IMR-90 (cell line): ENCODE measurements at regions not wholly inside any gene's neighbourhood (a gene's known extent, or its start where the extent isn't known, plus 50 kb on each side); places are given as distances from the start of the nearest gene placed in this dataset.

ENCODE experiments used
- ATAC-seq: fragments of 200-7000 bp; cut with Tn5 transposase; 2 replicates; pipeline ENCODE4 v1.9.1; 2020; ENCODE audit warnings: low read depth, mild to moderate bottlenecking, moderate library complexity
- BruUV-seq: library from RNA; stranded (reverse); fragments of 400-500 nt; replicated peaks from 2 replicates; lab custom pipeline; 2021; lab: Mats Ljungman, UMichigan
- CTCF ChIA-PET: fragments of 300-600 bp; formaldehyde crosslinking; extraction: SDS; loops from one replicate; lab custom pipeline; 2021; ENCODE audit warnings: antibody characterized with exemption; lab: Yijun Ruan, JAX
- POLR2A ChIA-PET: fragments of 300-600 bp; sonication (Branson Sonifier 250); formaldehyde crosslinking; loops from one replicate; lab custom pipeline; 2022; ENCODE audit warnings: antibody characterized with exemption; ENCODE audit not compliant: unreplicated experiment; lab: Charles Lee
- DNase-seq: peaks from one replicate; pipeline ENCODE4 v3.0.0; 2013
- H2AFZ ChIP-seq: replicated peaks from 2 replicates; pipeline ENCODE3; 2013; ENCODE audit warnings: low read length, mild to moderate bottlenecking; ENCODE audit not compliant: poor library complexity
- H2AK5ac ChIP-seq: 2 replicates; pipeline ENCODE4 v1.6.1; 2013; ENCODE audit warnings: low read depth, low read length, inconsistent platforms
- H2AK9ac ChIP-seq: replicated peaks from 2 replicates; pipeline ENCODE3; 2013; ENCODE audit warnings: mild to moderate bottlenecking, low read depth, low read length, moderate library complexity; ENCODE audit not compliant: poor library complexity
- H2BK120ac ChIP-seq: 2 replicates; pipeline ENCODE4 v1.6.1; 2013; ENCODE audit warnings: low read depth, low read length, inconsistent platforms
- H2BK15ac ChIP-seq: 3 replicates; pipeline ENCODE4 v1.6.1; 2013; ENCODE audit warnings: low read depth, low read length, inconsistent platforms
- H2BK20ac ChIP-seq: 2 replicates; pipeline ENCODE4 v1.6.1; 2013; ENCODE audit warnings: low read depth, mild to moderate bottlenecking, inconsistent platforms, low read length, moderate library complexity
- H2BK5ac ChIP-seq: 2 replicates; pipeline ENCODE4 v1.6.1; 2013; ENCODE audit warnings: mild to moderate bottlenecking, low read depth, low read length, inconsistent platforms; ENCODE audit not compliant: poor library complexity, severe bottlenecking
- H3K14ac ChIP-seq: replicated peaks from 2 replicates; pipeline ENCODE4 v1.6.1; 2013; ENCODE audit warnings: low read depth, low read length, inconsistent platforms
- H3K18ac ChIP-seq: 2 replicates; pipeline ENCODE4 v1.6.1; 2013; ENCODE audit warnings: low read depth, low read length, control low read depth
- H3K23ac ChIP-seq: 2 replicates; pipeline ENCODE4 v1.6.1; 2013; ENCODE audit warnings: low read depth, low read length, inconsistent platforms
- H3K27ac ChIP-seq: 2 replicates; pipeline ENCODE4 v1.5.1; 2013; ENCODE audit warnings: mild to moderate bottlenecking, control low read depth, low read length; ENCODE audit not compliant: insufficient read depth
- H3K27me3 ChIP-seq: 2 replicates; pipeline ENCODE4 v1.6.1; 2013; ENCODE audit warnings: low read length; ENCODE audit not compliant: control insufficient read depth, insufficient read depth
- H3K36me3 ChIP-seq: 2 replicates; pipeline ENCODE4 v1.6.1; 2013; ENCODE audit warnings: low read length, mixed read lengths; ENCODE audit not compliant: control insufficient read depth, insufficient read depth
- H3K4ac ChIP-seq: 2 replicates; pipeline ENCODE4 v1.6.1; 2013; ENCODE audit warnings: low read depth, low read length, inconsistent platforms
- H3K4me1 ChIP-seq: 2 replicates; pipeline ENCODE4 v1.6.1; 2013; ENCODE audit warnings: low read length, mixed read lengths; ENCODE audit not compliant: control insufficient read depth, insufficient read depth
- H3K4me2 ChIP-seq: 2 replicates; pipeline ENCODE4 v1.6.1; 2013; ENCODE audit warnings: low read depth, mild to moderate bottlenecking, control low read depth, low read length, moderate library complexity
- H3K4me3 ChIP-seq: 2 replicates; pipeline ENCODE4 v1.5.1; 2013; ENCODE audit warnings: low read depth, mild to moderate bottlenecking, control low read depth, low read length, moderate library complexity; ENCODE audit not compliant: insufficient read depth
- H3K56ac ChIP-seq: 2 replicates; pipeline ENCODE4 v1.6.1; 2013; ENCODE audit warnings: low read length, inconsistent platforms; ENCODE audit not compliant: insufficient read depth; ENCODE audit errors: extremely low read depth
- H3K79me1 ChIP-seq, 2 experiments: 2 replicates each; pipeline ENCODE4 v1.6.1; 2013; ENCODE audit warnings: low read length in 2 of 2, inconsistent platforms in 1 of 2, low read depth in 1 of 2
- H3K9ac ChIP-seq: 2 replicates; pipeline ENCODE4 v1.6.1; 2013; ENCODE audit warnings: low read depth, low read length, control low read depth
- H3K9me1 ChIP-seq: 2 replicates; pipeline ENCODE4 v1.6.1; 2013; ENCODE audit warnings: low read length, inconsistent platforms; ENCODE audit not compliant: insufficient read depth
- H3K9me3 ChIP-seq: 2 replicates; pipeline ENCODE4 v1.6.1; 2013; ENCODE audit warnings: low read length; ENCODE audit not compliant: control insufficient read depth, insufficient read depth
- H4K20me1 ChIP-seq: 2 replicates; pipeline ENCODE4 v1.6.1; 2013; ENCODE audit warnings: low read length, inconsistent platforms; ENCODE audit not compliant: insufficient read depth
- H4K5ac ChIP-seq: 2 replicates; pipeline ENCODE4 v1.6.1; 2013; ENCODE audit warnings: mild to moderate bottlenecking, low read depth, low read length, control low read depth
- H4K8ac ChIP-seq, 2 experiments: 2 replicates each; pipeline ENCODE4 v1.6.1; 2013; ENCODE audit warnings: low read depth in 2 of 2, low read length in 2 of 2, control low read depth in 1 of 2, inconsistent platforms in 1 of 2
- H4K91ac ChIP-seq: 2 replicates; pipeline ENCODE4 v1.6.1; 2013; ENCODE audit warnings: low read depth, low read length, inconsistent platforms; ENCODE audit not compliant: insufficient read depth
- CEBPB ChIP-seq: IDR thresholded peaks from 2 replicates; pipeline ENCODE4 v1.6.1; 2012; ENCODE audit warnings: low read depth, low read length, improper control_type of control experiment
- MAFK ChIP-seq: IDR thresholded peaks from 2 replicates; pipeline ENCODE4 v1.6.1; 2012; ENCODE audit warnings: low read depth, low read length, improper control_type of control experiment
- MXI1 ChIP-seq: IDR thresholded peaks from 2 replicates; pipeline ENCODE4 v1.6.1; 2012; ENCODE audit warnings: low read depth, mild to moderate bottlenecking, low read length, moderate library complexity, borderline replicate concordance
- POLR2A ChIP-seq: IDR thresholded peaks from 2 replicates; pipeline ENCODE4 v1.6.1; 2012; ENCODE audit warnings: mild to moderate bottlenecking, low read depth, low read length
- RAD21 ChIP-seq: IDR thresholded peaks from 2 replicates; pipeline ENCODE4 v1.6.1; 2012; ENCODE audit warnings: low read length, improper control_type of control experiment
- WGBS, 2 experiments: methylation state at CpG; one replicate each; pipeline versions ENCODE4 v1.1.5 to v1.1.7; 2013; ENCODE audit warnings: missing lambda C conversion rate in 2 of 2; ENCODE audit not compliant: insufficient read length in 1 of 2; ENCODE audit errors: extremely low coverage in 2 of 2; 5-methylcytosine and 5-hydroxymethylcytosine counted together
- dilution Hi-C: fragments of 300-500 bp; cut with HindIII; formaldehyde crosslinking; loops from one replicate; pipeline ENCODE4 v1.14.3; 2018; ENCODE audit warnings: low sequenced_read_pairs; ENCODE audit not compliant: unreplicated experiment
- in situ Hi-C: fragments of 300-500 bp; cut with MboI; formaldehyde crosslinking; loops from 3 replicates; pipeline ENCODE4 v1.14.3; 2019; ENCODE audit warnings: low sequenced_read_pairs, inconsistent platforms, mixed read lengths
- intact Hi-C: fragments of 100-400 bp; cut with micrococcal nuclease; formaldehyde crosslinking; loops from 2 replicates; pipeline ENCODE4 v1.10.0; 2022
- TF ChIP-seq, protein P1 (sequence below): fragments of 150-350 bp; IDR thresholded peaks from 2 replicates; pipeline ENCODE4 v1.6.1; 2016; ENCODE audit warnings: low read depth, mild to moderate bottlenecking, low read length, moderate library complexity, borderline replicate concordance
- TF ChIP-seq, protein P2 (sequence below): fragments of 150-350 bp; IDR thresholded peaks from 2 replicates; pipeline ENCODE4 v1.6.1; 2017; ENCODE audit warnings: mild to moderate bottlenecking, antibody characterized with exemption, low read length, low read depth

DNA sequence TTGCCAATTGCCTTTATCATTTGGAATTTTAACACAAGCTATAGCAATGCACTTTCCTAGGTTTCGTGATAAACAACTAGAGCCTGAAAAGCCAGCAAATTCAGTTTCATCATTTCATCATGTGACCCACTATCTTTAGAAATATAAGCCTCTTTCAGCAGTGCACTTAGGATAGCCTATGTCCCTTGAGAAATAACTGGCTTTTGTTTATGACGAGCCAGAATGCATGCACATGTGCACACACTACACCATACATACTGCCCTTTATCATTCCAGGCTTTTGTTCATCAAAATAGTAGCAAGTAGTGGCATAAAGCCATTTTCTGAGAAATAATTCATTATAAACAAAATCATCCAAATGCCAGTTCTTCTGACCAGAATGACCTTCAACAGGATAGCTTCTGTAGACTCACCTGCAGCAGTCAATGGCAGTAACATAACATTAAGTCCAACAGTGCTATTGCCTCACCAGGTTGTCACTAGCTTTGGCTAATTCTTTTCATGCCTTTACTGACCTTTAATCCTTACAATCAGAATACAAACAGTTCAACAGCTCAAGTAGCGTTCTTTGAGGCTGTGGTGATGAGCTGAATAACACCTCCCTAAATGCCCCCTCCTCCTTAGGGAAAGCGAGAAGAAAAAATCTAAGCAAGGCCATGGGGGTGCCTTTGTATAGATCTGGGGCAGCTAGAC, 132.3 kb upstream of the SMARCA2 start:
- Histone ChIP-seq H2BK15ac (no peak overlapping the region), H4K5ac (no peak overlapping the region), H3K9ac (no peak overlapping the region), H3K4me1 (no peaks in the 10 kb centered on the region), H2BK5ac (no peak overlapping the region), H2AFZ (no peak overlapping the region), H3K79me1 (no peaks in the 10 kb centered on the region), H3K9me1 (no peaks in the 10 kb centered on the region), H4K8ac (no peak overlapping the region), H3K4me3 (no peak overlapping the region), H2AK9ac (no peak overlapping the region), H2BK120ac (no peak overlapping the region), H3K27me3 (no peaks in the 10 kb centered on the region), H2BK20ac (no peak overlapping the region), H3K4ac (no peak overlapping the region), H3K27ac (no peak overlapping the region), H2AK5ac (no peak overlapping the region), H3K9me3 (peaks cover 4% of the 10 kb centered on the region), H3K18ac (no peak overlapping the region), H3K4me2 (no peak overlapping the region), H3K14ac (no peak overlapping the region), H3K56ac (no peak overlapping the region), H4K91ac (no peak overlapping the region), H3K23ac (no peak overlapping the region), H3K36me3 (no peaks in the 10 kb centered on the region), H4K20me1 (no peaks in the 10 kb centered on the region)
- WGBS, 2 experiments, result 50% methylated on average over 1 of the region's 4 CpGs; no CpG with 5 or more reads in 1 of the 2 experiments
- dilution Hi-C loops (no loop called here), in situ Hi-C loops (no loop called here), intact Hi-C loops (no loop called here)
- BruUV-seq, result no TSS peak
- ChIA-PET POLR2A (no interaction called here), CTCF (no interaction called here)
- ATAC-seq, result no peak
- TF ChIP-seq POLR2A (no peak), CEBPB (no peak), RAD21 (no peak), MAFK (no peak), MXI1 (no peak)
- TF ChIP-seq, protein P1, sequence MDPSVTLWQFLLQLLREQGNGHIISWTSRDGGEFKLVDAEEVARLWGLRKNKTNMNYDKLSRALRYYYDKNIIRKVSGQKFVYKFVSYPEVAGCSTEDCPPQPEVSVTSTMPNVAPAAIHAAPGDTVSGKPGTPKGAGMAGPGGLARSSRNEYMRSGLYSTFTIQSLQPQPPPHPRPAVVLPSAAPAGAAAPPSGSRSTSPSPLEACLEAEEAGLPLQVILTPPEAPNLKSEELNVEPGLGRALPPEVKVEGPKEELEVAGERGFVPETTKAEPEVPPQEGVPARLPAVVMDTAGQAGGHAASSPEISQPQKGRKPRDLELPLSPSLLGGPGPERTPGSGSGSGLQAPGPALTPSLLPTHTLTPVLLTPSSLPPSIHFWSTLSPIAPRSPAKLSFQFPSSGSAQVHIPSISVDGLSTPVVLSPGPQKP, result no peak
- TF ChIP-seq, protein P2, sequence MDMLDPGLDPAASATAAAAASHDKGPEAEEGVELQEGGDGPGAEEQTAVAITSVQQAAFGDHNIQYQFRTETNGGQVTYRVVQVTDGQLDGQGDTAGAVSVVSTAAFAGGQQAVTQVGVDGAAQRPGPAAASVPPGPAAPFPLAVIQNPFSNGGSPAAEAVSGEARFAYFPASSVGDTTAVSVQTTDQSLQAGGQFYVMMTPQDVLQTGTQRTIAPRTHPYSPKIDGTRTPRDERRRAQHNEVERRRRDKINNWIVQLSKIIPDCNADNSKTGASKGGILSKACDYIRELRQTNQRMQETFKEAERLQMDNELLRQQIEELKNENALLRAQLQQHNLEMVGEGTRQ, result no peak
- DNase-seq, result no peak
